WTC11 (cell line): ENCODE measurements at regions not wholly inside any gene's neighbourhood (a gene's known extent, or its start where the extent isn't known, plus 50 kb on each side); places are given as distances from the start of the nearest gene placed in this dataset.

Experiments
- ATAC-seq: fragments of 200-7000 bp; cut with Tn5 transposase; 2 replicates; pipeline ENCODE4 v1.10.0; 2021; ENCODE audit warnings: mild to moderate bottlenecking, moderate library complexity
- CTCF ChIA-PET: fragments of 300-600 bp; sonication (Branson Sonifier 250); formaldehyde crosslinking; loops from one replicate; lab custom pipeline; 2021; ENCODE audit warnings: antibody characterized with exemption; lab: Charles Lee
- POLR2A ChIA-PET: fragments of 350-600 bp; sonication (Branson Sonifier 250); formaldehyde crosslinking; loops from one replicate; lab custom pipeline; 2021; ENCODE audit warnings: antibody characterized with exemption; lab: Charles Lee
- DNase-seq: peaks from one replicate; pipeline ENCODE4 v3.0.0; 2021; ENCODE audit warnings: low spot score
- H3K27ac Mint-ChIP-seq: 2 replicates; pipeline ENCODE4 v1.8.0; 2021; ENCODE audit warnings: mixed read lengths
- H3K27me3 Mint-ChIP-seq: 2 replicates; pipeline ENCODE4 v1.8.0; 2021; ENCODE audit warnings: low read depth, mild to moderate bottlenecking, moderate library complexity, mixed read lengths
- H3K36me3 Mint-ChIP-seq: 2 replicates; pipeline ENCODE4 v1.8.0; 2021; ENCODE audit warnings: mixed read lengths
- H3K4me1 Mint-ChIP-seq: 2 replicates; pipeline ENCODE4 v1.8.0; 2022; ENCODE audit warnings: mixed read lengths
- H3K4me3 Mint-ChIP-seq: 2 replicates; pipeline ENCODE4 v1.8.0; 2021; ENCODE audit warnings: mild to moderate bottlenecking, moderate library complexity, mixed read lengths
- H3K9me3 Mint-ChIP-seq: 2 replicates; pipeline ENCODE4 v1.8.0; 2021; ENCODE audit warnings: mixed read lengths
- GABPB1 ChIP-seq: sonication (generic); formaldehyde crosslinking; IDR thresholded peaks from 2 replicates; pipeline ENCODE4 v1.8.1; 2023; ENCODE audit warnings: mild to moderate bottlenecking, missing genetic modification reagents
- NFE2L1 ChIP-seq: sonication (generic); formaldehyde crosslinking; IDR thresholded peaks from 2 replicates; pipeline ENCODE4 v1.8.1; 2023; ENCODE audit warnings: missing genetic modification reagents
- NR2C2 ChIP-seq: sonication (generic); formaldehyde crosslinking; IDR thresholded peaks from 2 replicates; pipeline ENCODE4 v1.8.0; 2022; ENCODE audit warnings: mild to moderate bottlenecking, missing genetic modification reagents
- NR3C1 ChIP-seq: sonication (generic); formaldehyde crosslinking; conservative IDR thresholded peaks from 2 replicates; pipeline ENCODE4 v1.8.1; 2023; ENCODE audit warnings: low read depth, mild to moderate bottlenecking, missing genetic modification reagents
- TCF7 ChIP-seq: sonication (generic); formaldehyde crosslinking; IDR thresholded peaks from 2 replicates; pipeline ENCODE4 v1.8.0; 2022; ENCODE audit warnings: mild to moderate bottlenecking, low read depth, missing genetic modification reagents, moderate library complexity
- TEAD4 ChIP-seq: sonication (generic); formaldehyde crosslinking; IDR thresholded peaks from 2 replicates; pipeline ENCODE4 v1.8.0; 2022; ENCODE audit warnings: mild to moderate bottlenecking, missing genetic modification reagents
- ZBTB21 ChIP-seq: sonication (generic); formaldehyde crosslinking; IDR thresholded peaks from 2 replicates; pipeline ENCODE4 v1.8.1; 2023; ENCODE audit warnings: mild to moderate bottlenecking, missing genetic modification reagents, borderline replicate concordance
- ZNF121 ChIP-seq: sonication (generic); formaldehyde crosslinking; IDR thresholded peaks from 2 replicates; pipeline ENCODE4 v1.8.0; 2023; ENCODE audit warnings: missing genetic modification reagents
- ZNF219 ChIP-seq: sonication (generic); formaldehyde crosslinking; IDR thresholded peaks from 2 replicates; pipeline ENCODE4 v1.8.0; 2023; ENCODE audit warnings: missing genetic modification reagents, mild to moderate bottlenecking, borderline replicate concordance
- ZNF416 ChIP-seq: fragments of 250-450 bp; sonication (Bioruptor Pico); IDR thresholded peaks from 2 replicates; pipeline ENCODE4 v1.9.0; 2021; ENCODE audit warnings: mild to moderate bottlenecking, inconsistent platforms
- TF ChIP-seq, protein P1 (sequence below): sonication (generic); formaldehyde crosslinking; IDR thresholded peaks from 2 replicates; pipeline ENCODE4 v1.8.1; 2022; ENCODE audit warnings: low read depth, mild to moderate bottlenecking, moderate library complexity, missing genetic modification reagents, borderline replicate concordance
- TF ChIP-seq, protein P2 (sequence below): sonication (generic); formaldehyde crosslinking; IDR thresholded peaks from 2 replicates; pipeline ENCODE4 v1.8.0; 2022; ENCODE audit warnings: mild to moderate bottlenecking, missing genetic modification reagents
- TF ChIP-seq, protein P3 (sequence below): sonication (generic); formaldehyde crosslinking; IDR thresholded peaks from 2 replicates; pipeline ENCODE4 v1.8.1; 2023; ENCODE audit warnings: mild to moderate bottlenecking, missing genetic modification reagents
- TF ChIP-seq, protein P4 (sequence below): sonication (generic); formaldehyde crosslinking; IDR thresholded peaks from 2 replicates; pipeline ENCODE4 v1.8.1; 2023; ENCODE audit warnings: mild to moderate bottlenecking, moderate library complexity, missing genetic modification reagents
- TF ChIP-seq, protein P5 (sequence below): sonication (generic); formaldehyde crosslinking; IDR thresholded peaks from 2 replicates; pipeline ENCODE4 v1.8.1; 2022; ENCODE audit warnings: mild to moderate bottlenecking, missing genetic modification reagents, moderate library complexity, borderline replicate concordance
- TF ChIP-seq, protein P6 (sequence below): sonication (generic); formaldehyde crosslinking; IDR thresholded peaks from 2 replicates; pipeline ENCODE4 v1.8.1; 2023; ENCODE audit warnings: mild to moderate bottlenecking, missing genetic modification reagents, borderline replicate concordance
- TF ChIP-seq, protein P7 (sequence below): fragments of 250-450 bp; sonication (Bioruptor Pico); IDR thresholded peaks from 2 replicates; pipeline ENCODE4 v1.9.0; 2021; ENCODE audit warnings: mild to moderate bottlenecking

DNA sequence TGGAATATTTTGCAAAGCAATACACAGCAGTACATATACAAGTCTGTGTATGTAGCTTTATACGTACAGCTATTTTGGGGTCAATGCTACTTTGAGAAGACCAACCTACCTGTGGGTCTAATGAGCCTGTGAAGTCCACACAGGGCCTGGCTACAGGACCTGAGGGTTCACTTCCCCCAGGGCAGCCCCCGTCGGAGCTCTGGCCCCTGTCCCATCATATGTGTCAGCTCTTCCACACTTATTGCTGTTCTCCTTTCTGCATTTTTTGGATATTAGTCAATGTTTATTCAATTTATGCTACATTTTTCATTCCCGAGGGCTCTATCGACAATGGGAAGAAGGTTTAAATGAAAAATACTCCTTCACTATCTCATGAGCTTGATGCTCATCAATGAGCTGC is 1473.6 kb downstream of the BRD1 start (continued):
- TF ChIP-seq, protein P1, sequence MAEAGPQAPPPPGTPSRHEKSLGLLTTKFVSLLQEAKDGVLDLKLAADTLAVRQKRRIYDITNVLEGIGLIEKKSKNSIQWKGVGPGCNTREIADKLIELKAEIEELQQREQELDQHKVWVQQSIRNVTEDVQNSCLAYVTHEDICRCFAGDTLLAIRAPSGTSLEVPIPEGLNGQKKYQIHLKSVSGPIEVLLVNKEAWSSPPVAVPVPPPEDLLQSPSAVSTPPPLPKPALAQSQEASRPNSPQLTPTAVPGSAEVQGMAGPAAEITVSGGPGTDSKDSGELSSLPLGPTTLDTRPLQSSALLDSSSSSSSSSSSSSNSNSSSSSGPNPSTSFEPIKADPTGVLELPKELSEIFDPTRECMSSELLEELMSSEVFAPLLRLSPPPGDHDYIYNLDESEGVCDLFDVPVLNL (CRISPR knock-in tag), result no peak
- TF ChIP-seq TCF7 (CRISPR knock-in tag), result no peak
- TF ChIP-seq TEAD4 (CRISPR knock-in tag), result no peak
- no peak for TF ChIP-seq ZBTB21 (CRISPR knock-in tag)

DNA sequence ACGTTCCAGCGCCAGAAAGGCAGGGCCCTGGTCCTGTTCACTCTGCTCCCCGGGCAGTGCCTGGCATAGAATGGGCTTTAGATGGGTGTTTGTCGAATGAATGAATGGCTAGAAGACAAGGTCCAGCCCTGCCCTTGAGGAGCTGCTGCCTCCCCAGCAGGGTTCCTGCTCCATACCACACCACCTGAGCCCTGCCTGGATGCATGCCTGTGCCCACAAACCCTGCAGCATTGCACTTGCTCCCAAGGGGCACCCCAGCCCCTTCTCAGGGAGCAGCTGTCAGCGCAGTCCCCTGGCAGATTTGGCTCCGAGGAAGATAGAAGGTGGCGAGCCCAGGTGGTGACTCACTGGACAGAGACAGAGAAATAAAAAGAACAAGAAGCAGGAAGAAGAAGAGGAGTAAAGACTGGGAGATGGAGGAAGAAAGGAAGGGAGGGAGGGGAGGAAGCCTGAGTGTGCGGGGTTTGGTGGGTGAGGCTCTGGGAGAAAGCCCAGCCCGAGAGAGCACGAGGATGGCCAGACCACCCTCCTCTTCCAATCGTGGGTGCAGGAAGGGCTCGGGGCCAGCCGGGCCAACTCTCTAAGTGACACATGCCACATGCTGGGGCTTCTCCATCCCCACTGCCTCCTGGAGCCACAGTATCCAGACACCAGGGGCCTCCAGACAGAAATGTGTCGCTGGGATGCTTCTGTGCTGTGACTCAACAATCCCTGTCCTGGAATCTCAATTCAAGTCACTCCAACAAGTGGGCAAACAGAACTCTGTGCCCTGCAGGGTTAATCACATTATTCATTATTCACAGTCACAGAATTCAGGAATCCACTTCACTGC is 1474.3 kb downstream of the BRD1 start:
- DNase-seq (no peak), ATAC-seq (no peak)
- Mint-ChIP-seq H3K27ac (no peak overlapping the region), H3K4me3 (no peak overlapping the region), H3K36me3 (no peaks in the 10 kb centered on the region), H3K4me1 (peaks cover 19% of the 10 kb centered on the region), H3K9me3 (no peaks in the 10 kb centered on the region), H3K27me3 (peaks cover 5% of the 10 kb centered on the region)
- no peak for TF ChIP-seq NR3C1
- TF ChIP-seq, protein P2, sequence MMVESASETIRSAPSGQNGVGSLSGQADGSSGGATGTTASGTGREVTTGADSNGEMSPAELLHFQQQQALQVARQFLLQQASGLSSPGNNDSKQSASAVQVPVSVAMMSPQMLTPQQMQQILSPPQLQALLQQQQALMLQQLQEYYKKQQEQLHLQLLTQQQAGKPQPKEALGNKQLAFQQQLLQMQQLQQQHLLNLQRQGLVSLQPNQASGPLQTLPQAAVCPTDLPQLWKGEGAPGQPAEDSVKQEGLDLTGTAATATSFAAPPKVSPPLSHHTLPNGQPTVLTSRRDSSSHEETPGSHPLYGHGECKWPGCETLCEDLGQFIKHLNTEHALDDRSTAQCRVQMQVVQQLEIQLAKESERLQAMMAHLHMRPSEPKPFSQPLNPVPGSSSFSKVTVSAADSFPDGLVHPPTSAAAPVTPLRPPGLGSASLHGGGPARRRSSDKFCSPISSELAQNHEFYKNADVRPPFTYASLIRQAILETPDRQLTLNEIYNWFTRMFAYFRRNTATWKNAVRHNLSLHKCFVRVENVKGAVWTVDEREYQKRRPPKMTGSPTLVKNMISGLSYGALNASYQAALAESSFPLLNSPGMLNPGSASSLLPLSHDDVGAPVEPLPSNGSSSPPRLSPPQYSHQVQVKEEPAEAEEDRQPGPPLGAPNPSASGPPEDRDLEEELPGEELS (CRISPR knock-in tag), result no peak
- TF ChIP-seq NR2C2 (CRISPR knock-in tag), result no peak
- TF ChIP-seq ZNF219, result no peak
- TF ChIP-seq, protein P3, sequence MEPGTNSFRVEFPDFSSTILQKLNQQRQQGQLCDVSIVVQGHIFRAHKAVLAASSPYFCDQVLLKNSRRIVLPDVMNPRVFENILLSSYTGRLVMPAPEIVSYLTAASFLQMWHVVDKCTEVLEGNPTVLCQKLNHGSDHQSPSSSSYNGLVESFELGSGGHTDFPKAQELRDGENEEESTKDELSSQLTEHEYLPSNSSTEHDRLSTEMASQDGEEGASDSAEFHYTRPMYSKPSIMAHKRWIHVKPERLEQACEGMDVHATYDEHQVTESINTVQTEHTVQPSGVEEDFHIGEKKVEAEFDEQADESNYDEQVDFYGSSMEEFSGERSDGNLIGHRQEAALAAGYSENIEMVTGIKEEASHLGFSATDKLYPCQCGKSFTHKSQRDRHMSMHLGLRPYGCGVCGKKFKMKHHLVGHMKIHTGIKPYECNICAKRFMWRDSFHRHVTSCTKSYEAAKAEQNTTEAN (CRISPR knock-in tag), result no peak
- TF ChIP-seq GABPB1 (CRISPR knock-in tag), result no peak
- TF ChIP-seq, protein P4, sequence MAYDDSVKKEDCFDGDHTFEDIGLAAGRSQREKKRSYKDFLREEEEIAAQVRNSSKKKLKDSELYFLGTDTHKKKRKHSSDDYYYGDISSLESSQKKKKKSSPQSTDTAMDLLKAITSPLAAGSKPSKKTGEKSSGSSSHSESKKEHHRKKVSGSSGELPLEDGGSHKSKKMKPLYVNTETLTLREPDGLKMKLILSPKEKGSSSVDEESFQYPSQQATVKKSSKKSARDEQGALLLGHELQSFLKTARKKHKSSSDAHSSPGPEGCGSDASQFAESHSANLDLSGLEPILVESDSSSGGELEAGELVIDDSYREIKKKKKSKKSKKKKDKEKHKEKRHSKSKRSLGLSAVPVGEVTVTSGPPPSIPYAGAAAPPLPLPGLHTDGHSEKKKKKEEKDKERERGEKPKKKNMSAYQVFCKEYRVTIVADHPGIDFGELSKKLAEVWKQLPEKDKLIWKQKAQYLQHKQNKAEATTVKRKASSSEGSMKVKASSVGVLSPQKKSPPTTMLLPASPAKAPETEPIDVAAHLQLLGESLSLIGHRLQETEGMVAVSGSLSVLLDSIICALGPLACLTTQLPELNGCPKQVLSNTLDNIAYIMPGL (CRISPR knock-in tag), result no peak
- TF ChIP-seq NFE2L1 (CRISPR knock-in tag), result no peak
- TF ChIP-seq, protein P5, sequence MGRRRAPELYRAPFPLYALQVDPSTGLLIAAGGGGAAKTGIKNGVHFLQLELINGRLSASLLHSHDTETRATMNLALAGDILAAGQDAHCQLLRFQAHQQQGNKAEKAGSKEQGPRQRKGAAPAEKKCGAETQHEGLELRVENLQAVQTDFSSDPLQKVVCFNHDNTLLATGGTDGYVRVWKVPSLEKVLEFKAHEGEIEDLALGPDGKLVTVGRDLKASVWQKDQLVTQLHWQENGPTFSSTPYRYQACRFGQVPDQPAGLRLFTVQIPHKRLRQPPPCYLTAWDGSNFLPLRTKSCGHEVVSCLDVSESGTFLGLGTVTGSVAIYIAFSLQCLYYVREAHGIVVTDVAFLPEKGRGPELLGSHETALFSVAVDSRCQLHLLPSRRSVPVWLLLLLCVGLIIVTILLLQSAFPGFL, result no peak
- no peak for TF ChIP-seq ZNF416 (CRISPR knock-in tag)
- TF ChIP-seq, protein P6, sequence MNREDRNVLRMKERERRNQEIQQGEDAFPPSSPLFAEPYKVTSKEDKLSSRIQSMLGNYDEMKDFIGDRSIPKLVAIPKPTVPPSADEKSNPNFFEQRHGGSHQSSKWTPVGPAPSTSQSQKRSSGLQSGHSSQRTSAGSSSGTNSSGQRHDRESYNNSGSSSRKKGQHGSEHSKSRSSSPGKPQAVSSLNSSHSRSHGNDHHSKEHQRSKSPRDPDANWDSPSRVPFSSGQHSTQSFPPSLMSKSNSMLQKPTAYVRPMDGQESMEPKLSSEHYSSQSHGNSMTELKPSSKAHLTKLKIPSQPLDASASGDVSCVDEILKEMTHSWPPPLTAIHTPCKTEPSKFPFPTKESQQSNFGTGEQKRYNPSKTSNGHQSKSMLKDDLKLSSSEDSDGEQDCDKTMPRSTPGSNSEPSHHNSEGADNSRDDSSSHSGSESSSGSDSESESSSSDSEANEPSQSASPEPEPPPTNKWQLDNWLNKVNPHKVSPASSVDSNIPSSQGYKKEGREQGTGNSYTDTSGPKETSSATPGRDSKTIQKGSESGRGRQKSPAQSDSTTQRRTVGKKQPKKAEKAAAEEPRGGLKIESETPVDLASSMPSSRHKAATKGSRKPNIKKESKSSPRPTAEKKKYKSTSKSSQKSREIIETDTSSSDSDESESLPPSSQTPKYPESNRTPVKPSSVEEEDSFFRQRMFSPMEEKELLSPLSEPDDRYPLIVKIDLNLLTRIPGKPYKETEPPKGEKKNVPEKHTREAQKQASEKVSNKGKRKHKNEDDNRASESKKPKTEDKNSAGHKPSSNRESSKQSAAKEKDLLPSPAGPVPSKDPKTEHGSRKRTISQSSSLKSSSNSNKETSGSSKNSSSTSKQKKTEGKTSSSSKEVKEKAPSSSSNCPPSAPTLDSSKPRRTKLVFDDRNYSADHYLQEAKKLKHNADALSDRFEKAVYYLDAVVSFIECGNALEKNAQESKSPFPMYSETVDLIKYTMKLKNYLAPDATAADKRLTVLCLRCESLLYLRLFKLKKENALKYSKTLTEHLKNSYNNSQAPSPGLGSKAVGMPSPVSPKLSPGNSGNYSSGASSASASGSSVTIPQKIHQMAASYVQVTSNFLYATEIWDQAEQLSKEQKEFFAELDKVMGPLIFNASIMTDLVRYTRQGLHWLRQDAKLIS, result no peak
- TF ChIP-seq ZNF121, result no peak
- TF ChIP-seq, protein P7, sequence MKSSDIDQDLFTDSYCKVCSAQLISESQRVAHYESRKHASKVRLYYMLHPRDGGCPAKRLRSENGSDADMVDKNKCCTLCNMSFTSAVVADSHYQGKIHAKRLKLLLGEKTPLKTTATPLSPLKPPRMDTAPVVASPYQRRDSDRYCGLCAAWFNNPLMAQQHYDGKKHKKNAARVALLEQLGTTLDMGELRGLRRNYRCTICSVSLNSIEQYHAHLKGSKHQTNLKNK (CRISPR knock-in tag), result no peak
- CTCF ChIA-PET, result no interaction called here
- POLR2A ChIA-PET, result no interaction called here
